GM23338 (cell line): ENCODE measurements at regions not wholly inside any gene's neighbourhood (a gene's known extent, or its start where the extent isn't known, plus 50 kb on each side); places are given as distances from the start of the nearest gene placed in this dataset.

ENCODE experiments used
- ATAC-seq: fragments of 200-7000 bp; cut with Tn5 transposase; 3 replicates; pipeline ENCODE4 v1.9.1; 2020
- DNase-seq: peaks from one replicate; pipeline ENCODE4 v3.0.0-alpha.2; 2015; ENCODE audit warnings: low spot score
- H2AFZ ChIP-seq: fragments of 200-600 bp; sonication (generic); 2 replicates; pipeline ENCODE4 v1.8.0; 2016; ENCODE audit warnings: antibody characterized with exemption, mild to moderate bottlenecking, moderate library complexity
- H3F3A ChIP-seq: fragments of 200-600 bp; sonication (generic); replicated peaks from 2 replicates; pipeline ENCODE4 v1.8.0; 2017; ENCODE audit warnings: antibody characterized with exemption, mixed run types, low read depth
- H3K27ac ChIP-seq: fragments of 200-600 bp; sonication (generic); 2 replicates; pipeline ENCODE4 v1.6.1; 2016; ENCODE audit warnings: low read depth
- H3K27me3 ChIP-seq: fragments of 200-600 bp; sonication (generic); 2 replicates; pipeline ENCODE4 v1.8.0; 2016; ENCODE audit warnings: mild to moderate bottlenecking, mixed run types, moderate library complexity; ENCODE audit not compliant: insufficient read depth
- H3K36me3 ChIP-seq: fragments of 200-600 bp; sonication (generic); 2 replicates; pipeline ENCODE4 v1.8.0; 2016; ENCODE audit warnings: mild to moderate bottlenecking; ENCODE audit not compliant: insufficient read depth
- H3K4me1 ChIP-seq: fragments of 200-600 bp; sonication (generic); 2 replicates; pipeline ENCODE4 v1.8.0; 2016; ENCODE audit warnings: mild to moderate bottlenecking, moderate library complexity; ENCODE audit not compliant: insufficient read depth
- H3K4me2 ChIP-seq: fragments of 200-600 bp; sonication (generic); 2 replicates; pipeline ENCODE4 v1.7.1; 2017; ENCODE audit warnings: mixed run types
- H3K4me3 ChIP-seq: fragments of 200-600 bp; sonication (generic); 2 replicates; pipeline ENCODE4 v1.6.1; 2016; ENCODE audit warnings: mixed run types
- H3K79me2 ChIP-seq: fragments of 200-600 bp; sonication (generic); replicated peaks from 2 replicates; pipeline ENCODE4 v1.8.0; 2017; ENCODE audit warnings: mild to moderate bottlenecking; ENCODE audit not compliant: insufficient read depth
- H3K9me2 ChIP-seq: fragments of 200-600 bp; sonication (generic); 2 replicates; pipeline ENCODE4 v1.8.0; 2017; ENCODE audit not compliant: insufficient read depth
- H4K20me1 ChIP-seq: fragments of 200-600 bp; sonication (generic); replicated peaks from 2 replicates; pipeline ENCODE4 v1.8.0; 2017; ENCODE audit warnings: mild to moderate bottlenecking; ENCODE audit not compliant: insufficient read depth
- H3K27ac Mint-ChIP-seq: 2 replicates; pipeline ENCODE4 v1.8.0; 2020; ENCODE audit warnings: inconsistent platforms, mild to moderate bottlenecking, moderate library complexity, mixed read lengths
- H3K27me3 Mint-ChIP-seq: 3 replicates; pipeline ENCODE4 v1.8.0; 2022; ENCODE audit warnings: low read depth, mild to moderate bottlenecking, moderate library complexity, mixed read lengths, inconsistent platforms; ENCODE audit not compliant: insufficient read depth, poor library complexity
- H3K36me3 Mint-ChIP-seq: 3 replicates; pipeline ENCODE4 v1.8.0; 2021; ENCODE audit warnings: low read depth, mild to moderate bottlenecking, inconsistent platforms, moderate library complexity, mixed read lengths
- H3K4me1 Mint-ChIP-seq: 3 replicates; pipeline ENCODE4 v1.8.0; 2020; ENCODE audit warnings: mild to moderate bottlenecking, inconsistent platforms, mixed read lengths
- H3K4me3 Mint-ChIP-seq: 3 replicates; pipeline ENCODE4 v1.8.0; 2021; ENCODE audit warnings: moderate library complexity, mild to moderate bottlenecking, inconsistent platforms, mixed read lengths
- H3K9me3 Mint-ChIP-seq: 3 replicates; pipeline ENCODE4 v1.8.0; 2020; ENCODE audit warnings: moderate library complexity, mild to moderate bottlenecking, inconsistent platforms, mixed read lengths
- CREB1 ChIP-seq: fragments of 250-450 bp; sonication (Bioruptor Pico); IDR thresholded peaks from 2 replicates; pipeline ENCODE4 v1.5.0; 2020; ENCODE audit warnings: low read depth, mild to moderate bottlenecking, moderate library complexity
- CTCF ChIP-seq, 2 experiments: fragments of 200-600 bp in 1 of 2; sonication (generic) in 1 of 2; conservative IDR thresholded peaks; 2 replicates each; pipeline versions ENCODE4 v1.5.1 to v1.6.1; 2016 to 2017; ENCODE audit warnings: antibody characterized with exemption in 2 of 2, low read depth in 2 of 2, mild to moderate bottlenecking in 2 of 2, moderate library complexity in 1 of 2
- ETS1 ChIP-seq: IDR thresholded peaks from 2 replicates; pipeline ENCODE4 v1.6.1; 2016; ENCODE audit warnings: antibody characterized with exemption
- EZH2 ChIP-seq: fragments of 200-600 bp; sonication (generic); IDR thresholded peaks from one replicate; pipeline ENCODE4 v1.8.0; 2017; ENCODE audit warnings: antibody characterized with exemption, mild to moderate bottlenecking, low read depth; ENCODE audit not compliant: unreplicated experiment
- EZH2phosphoT487 ChIP-seq: fragments of 200-600 bp; sonication (generic); IDR thresholded peaks from one replicate; pipeline ENCODE4 v1.8.1; 2018; ENCODE audit warnings: antibody characterized with exemption; ENCODE audit not compliant: unreplicated experiment
- JUNB ChIP-seq: IDR thresholded peaks from one replicate; pipeline ENCODE4 v1.6.1; 2016; ENCODE audit warnings: antibody characterized with exemption; ENCODE audit not compliant: unreplicated experiment
- NANOG ChIP-seq: IDR thresholded peaks from 2 replicates; pipeline ENCODE4 v1.6.1; 2016; ENCODE audit warnings: antibody characterized with exemption, borderline replicate concordance
- POLR2AphosphoS5 ChIP-seq: IDR thresholded peaks from 2 replicates; pipeline ENCODE4 v1.6.1; 2016; ENCODE audit warnings: antibody characterized with exemption, low read depth
- REST ChIP-seq: IDR thresholded peaks from one replicate; pipeline ENCODE4 v1.6.1; 2018; ENCODE audit warnings: antibody characterized with exemption; ENCODE audit not compliant: unreplicated experiment
- STAT1 ChIP-seq: IDR thresholded peaks from one replicate; pipeline ENCODE4 v1.6.1; 2016; ENCODE audit warnings: antibody characterized with exemption; ENCODE audit not compliant: unreplicated experiment
- ZNF114 ChIP-seq: fragments of 250-450 bp; sonication (Bioruptor Pico); IDR thresholded peaks from 2 replicates; pipeline ENCODE4 v1.5.0; 2020; ENCODE audit warnings: mild to moderate bottlenecking, moderate library complexity
- ZNF331 ChIP-seq: fragments of 250-450 bp; sonication (Bioruptor Pico); IDR thresholded peaks from 2 replicates; pipeline ENCODE4 v1.5.0; 2020; ENCODE audit warnings: low read depth, mild to moderate bottlenecking, moderate library complexity
- ZNF462 ChIP-seq: fragments of 250-450 bp; sonication (Bioruptor Pico); IDR thresholded peaks from 2 replicates; pipeline ENCODE4 v1.5.0; 2020; ENCODE audit warnings: mild to moderate bottlenecking, moderate library complexity

GRCh38 chr13:26910754-26911465 is 150.3 kb upstream of the GPR12 start:
- H3K27me3 Mint-ChIP-seq, result peaks cover 3% of the 10 kb centered on the region
- no peaks in the 10 kb centered on the region for H3K9me3 Mint-ChIP-seq
- H3K4me1 Mint-ChIP-seq, result no peaks in the 10 kb centered on the region
- H3K27ac Mint-ChIP-seq, result no peak overlapping the region
- no peaks in the 10 kb centered on the region for H3F3A ChIP-seq
- no peaks in the 10 kb centered on the region for H3K27me3 ChIP-seq
- H3K4me1 ChIP-seq, result no peaks in the 10 kb centered on the region
- TF ChIP-seq STAT1 (no peak), POLR2AphosphoS5 (no peak), EZH2 (no peak), ETS1 (no peak), CTCF (conservative IDR thresholded peaks at IDR 0.05; ENCODE audit: low read depth in 2 of 2) (no peak), EZH2phosphoT487 (no peak), CREB1 (CRISPR knock-in tag) (no peak), NANOG (no peak), REST (no peak), JUNB (no peak), ZNF114 (CRISPR knock-in tag) (no peak), ZNF331 (CRISPR knock-in tag) (no peak), ZNF462 (CRISPR knock-in tag) (no peak)
- no peak overlapping the region for H3K27ac ChIP-seq
- no peaks in the 10 kb centered on the region for H4K20me1 ChIP-seq
- no peaks in the 10 kb centered on the region for H3K79me2 ChIP-seq
- H3K4me3 Mint-ChIP-seq, result no peak overlapping the region
- H3K9me2 ChIP-seq, result no peaks in the 10 kb centered on the region
- H3K4me2 ChIP-seq, result no peak overlapping the region
- ATAC-seq (no peak), DNase-seq (no peak)
- H3K36me3 Mint-ChIP-seq, result no peaks in the 10 kb centered on the region
- no peak overlapping the region; the same call in 1 of the 2 replicates for H2AFZ ChIP-seq
- no peaks in the 10 kb centered on the region for H3K36me3 ChIP-seq
- H3K4me3 ChIP-seq, result no peak overlapping the region
